ENCODE measurements at regions not wholly inside any gene's neighbourhood (a gene's known extent, or its start where the extent isn't known, plus 50 kb on each side); places are given as distances from the start of the nearest gene placed in this dataset.

- Histone ChIP-seq H3K36me3 (ENCODE audit: low read length) (no peaks in the 10 kb centered on the region), H3K9me3 (ENCODE audit: insufficient read depth, low read length) (no peaks in the 10 kb centered on the region), H3K4me2 (ENCODE audit: low read depth, low read length, poor library complexity, severe bottlenecking) (no peak overlapping the region), H3K4me3 (ENCODE audit: insufficient read depth, low read length, poor library complexity, severe bottlenecking) (no peak overlapping the region), H4K20me1 (ENCODE audit: low read depth, low read length) (no peaks in the 10 kb centered on the region), H3K9me2 (replicated peaks; ENCODE audit: insufficient read depth, low read length) (no peaks in the 10 kb centered on the region), H3F3A (ENCODE audit: insufficient read depth) (no peaks in the 10 kb centered on the region), H2AFZ (ENCODE audit: low read depth, low read length, severe bottlenecking) (no peak overlapping the region), H3K79me2 (ENCODE audit: insufficient read depth, low read length) (no peaks in the 10 kb centered on the region), H3K27me3 (ENCODE audit: low read length) (no peaks in the 10 kb centered on the region), H3K9ac (ENCODE audit: low read length) (no peak overlapping the region), H3K27ac (ENCODE audit: low read depth, low read length) (no peak overlapping the region)
- TF ChIP-seq CTCF (IDR thresholded peaks at IDR 0.05; ENCODE audit: insufficient read depth, low read length, poor library complexity, severe bottlenecking) (no peak), EZH2phosphoT487 (conservative IDR thresholded peaks at IDR 0.05; ENCODE audit: low read length) (no peak)
These were observed 113.7 kb upstream of the DGKB start for GRCh38 chr7:15016315-15016667.

DNA sequence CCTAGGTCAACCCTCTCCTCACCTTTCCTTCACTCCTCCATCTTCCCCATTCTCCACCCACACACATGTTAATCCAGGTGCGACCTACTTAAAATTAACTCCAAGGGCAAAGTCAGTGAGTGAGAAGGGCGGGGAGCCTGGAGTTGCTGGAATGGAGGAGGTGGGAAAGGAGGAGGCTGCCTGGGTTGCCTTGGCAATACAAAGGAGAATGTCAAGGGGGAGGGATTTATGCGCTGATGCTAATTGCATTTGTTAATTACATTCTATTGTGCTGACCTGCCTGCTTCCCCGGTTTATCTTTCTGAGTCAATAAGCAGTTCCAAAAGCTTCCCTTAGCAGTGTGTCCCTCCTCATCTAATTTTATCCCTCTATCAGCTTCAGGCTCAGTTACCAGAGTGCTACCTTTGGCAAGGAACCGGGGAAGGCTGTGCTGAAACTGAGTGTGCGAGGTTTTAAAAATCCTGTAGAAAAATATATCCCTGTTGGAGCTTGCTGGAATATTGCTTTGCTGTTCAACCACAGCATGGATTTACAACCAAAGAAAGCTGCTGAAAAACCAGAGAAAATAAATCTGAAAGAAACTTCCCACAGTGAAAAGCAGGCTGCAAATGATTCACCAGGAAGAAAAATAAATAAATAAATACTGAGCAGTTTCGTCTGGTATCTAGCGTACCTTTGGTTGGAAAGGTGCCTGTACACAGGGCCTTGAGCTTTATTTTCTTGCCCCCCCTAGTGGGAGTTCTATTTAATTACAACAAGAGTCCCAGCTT lies 113.2 kb upstream of the DGKB start:
- Histone ChIP-seq H4K20me1 (ENCODE audit: low read depth, low read length) (no peaks in the 10 kb centered on the region), H3K27ac (ENCODE audit: low read depth, low read length) (no peak overlapping the region), H3K4me3 (ENCODE audit: insufficient read depth, low read length, poor library complexity, severe bottlenecking) (no peak overlapping the region), H3K36me3 (ENCODE audit: low read length) (no peaks in the 10 kb centered on the region), H3K27me3 (ENCODE audit: low read length) (no peaks in the 10 kb centered on the region), H3K4me2 (ENCODE audit: low read depth, low read length, poor library complexity, severe bottlenecking) (no peak overlapping the region), H2AFZ (ENCODE audit: low read depth, low read length, severe bottlenecking) (no peak overlapping the region), H3K79me2 (ENCODE audit: insufficient read depth, low read length) (no peaks in the 10 kb centered on the region), H3K9me2 (replicated peaks; ENCODE audit: insufficient read depth, low read length) (no peaks in the 10 kb centered on the region), H3F3A (ENCODE audit: insufficient read depth) (no peaks in the 10 kb centered on the region), H3K9me3 (ENCODE audit: insufficient read depth, low read length) (no peaks in the 10 kb centered on the region), H3K9ac (ENCODE audit: low read length) (no peak overlapping the region)
- TF ChIP-seq EZH2phosphoT487 (conservative IDR thresholded peaks at IDR 0.05; ENCODE audit: low read length) (no peak), CTCF (IDR thresholded peaks at IDR 0.05; ENCODE audit: insufficient read depth, low read length, poor library complexity, severe bottlenecking) (peak; percentile 52)

GRCh38 chr7:15012135-15012534 lies 109.6 kb upstream of the DGKB start:
- Histone ChIP-seq H3K36me3 (ENCODE audit: low read length) (no peaks in the 10 kb centered on the region), H3K27ac (ENCODE audit: low read depth, low read length) (no peak overlapping the region), H3K9me2 (replicated peaks; ENCODE audit: insufficient read depth, low read length) (no peaks in the 10 kb centered on the region), H3F3A (ENCODE audit: insufficient read depth) (no peaks in the 10 kb centered on the region), H3K27me3 (ENCODE audit: low read length) (no peaks in the 10 kb centered on the region), H3K4me3 (ENCODE audit: insufficient read depth, low read length, poor library complexity, severe bottlenecking) (no peak overlapping the region), H2AFZ (ENCODE audit: low read depth, low read length, severe bottlenecking) (no peak overlapping the region), H3K79me2 (ENCODE audit: insufficient read depth, low read length) (no peaks in the 10 kb centered on the region), H3K4me2 (ENCODE audit: low read depth, low read length, poor library complexity, severe bottlenecking) (no peak overlapping the region), H4K20me1 (ENCODE audit: low read depth, low read length) (no peaks in the 10 kb centered on the region), H3K9ac (ENCODE audit: low read length) (no peak overlapping the region), H3K9me3 (ENCODE audit: insufficient read depth, low read length) (no peaks in the 10 kb centered on the region)
- no peak for TF ChIP-seq EZH2phosphoT487 (conservative IDR thresholded peaks at IDR 0.05; ENCODE audit: low read length)
- TF ChIP-seq CTCF (IDR thresholded peaks at IDR 0.05; ENCODE audit: insufficient read depth, low read length, poor library complexity, severe bottlenecking) = no peak
